ENCODE measurements at regions not wholly inside any gene's neighbourhood (a gene's known extent, or its start where the extent isn't known, plus 50 kb on each side); places are given as distances from the start of the nearest gene placed in this dataset.
"Not testable (repeated sequence)": the region's sequence is repeated elsewhere in the genome, so short reads cannot be mapped to it uniquely, and the experiment has no call there.

DNA sequence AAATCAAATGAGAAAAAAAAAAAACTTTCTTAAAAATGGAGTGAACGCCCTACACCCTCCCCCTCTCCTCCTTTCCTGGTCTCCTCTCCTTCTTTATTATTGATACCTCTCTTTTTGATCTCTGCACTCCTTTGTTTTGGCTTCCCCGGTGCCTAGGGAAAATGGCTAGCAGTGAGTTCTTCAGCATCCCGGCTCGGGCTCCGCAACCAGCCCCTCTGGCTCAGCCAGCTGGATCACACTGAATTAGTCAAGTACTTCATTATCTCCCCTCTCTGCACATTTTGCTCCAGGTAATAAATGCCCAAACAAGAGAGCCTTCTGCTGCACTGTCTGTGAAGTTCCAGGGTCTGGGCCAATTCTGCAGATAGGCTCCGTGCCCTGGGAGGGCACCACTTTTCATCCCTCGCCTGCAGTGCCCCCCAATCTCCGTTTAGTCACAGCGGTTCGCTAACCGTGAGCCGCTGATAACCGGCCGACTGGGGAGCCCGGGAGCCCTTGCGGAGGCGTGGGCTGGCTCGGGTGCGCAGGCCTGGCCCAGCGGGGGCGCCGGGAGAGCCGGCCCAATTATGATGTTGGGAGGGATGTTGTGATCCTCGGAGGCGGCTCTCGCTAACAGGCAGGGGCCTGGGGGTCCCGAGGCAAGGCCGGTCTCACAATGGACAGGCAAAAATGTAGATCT is 301.9 kb downstream of the TFAP2A start:
- DNase-seq (ENCODE audit: low spot score), result no peak

DNA sequence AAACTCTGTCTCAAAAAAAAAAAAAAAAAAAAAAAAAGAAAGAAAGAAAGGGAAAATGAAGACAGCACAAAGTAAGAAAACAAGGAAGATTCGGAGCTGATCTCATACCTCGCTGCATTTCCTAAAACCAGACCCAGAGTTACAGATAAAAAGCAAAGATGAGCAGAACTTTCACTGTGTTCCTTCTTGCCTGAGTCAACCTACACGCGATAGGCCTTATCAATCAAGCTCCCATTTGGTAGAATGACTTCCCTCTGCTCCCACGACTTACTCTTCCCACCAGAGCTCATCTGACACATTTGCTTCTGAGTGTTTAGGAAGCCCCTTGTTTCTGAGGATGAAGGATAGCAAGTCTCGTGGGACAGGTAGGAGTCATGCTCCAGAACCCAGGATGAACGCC is 302.9 kb downstream of the TFAP2A start:
- DNase-seq (ENCODE audit: low spot score), result no peak

GRCh38 chr6:10101551-10102252 is 313.2 kb downstream of the TFAP2A start:
- DNase-seq (ENCODE audit: low spot score), result peak; percentile 51

DNA sequence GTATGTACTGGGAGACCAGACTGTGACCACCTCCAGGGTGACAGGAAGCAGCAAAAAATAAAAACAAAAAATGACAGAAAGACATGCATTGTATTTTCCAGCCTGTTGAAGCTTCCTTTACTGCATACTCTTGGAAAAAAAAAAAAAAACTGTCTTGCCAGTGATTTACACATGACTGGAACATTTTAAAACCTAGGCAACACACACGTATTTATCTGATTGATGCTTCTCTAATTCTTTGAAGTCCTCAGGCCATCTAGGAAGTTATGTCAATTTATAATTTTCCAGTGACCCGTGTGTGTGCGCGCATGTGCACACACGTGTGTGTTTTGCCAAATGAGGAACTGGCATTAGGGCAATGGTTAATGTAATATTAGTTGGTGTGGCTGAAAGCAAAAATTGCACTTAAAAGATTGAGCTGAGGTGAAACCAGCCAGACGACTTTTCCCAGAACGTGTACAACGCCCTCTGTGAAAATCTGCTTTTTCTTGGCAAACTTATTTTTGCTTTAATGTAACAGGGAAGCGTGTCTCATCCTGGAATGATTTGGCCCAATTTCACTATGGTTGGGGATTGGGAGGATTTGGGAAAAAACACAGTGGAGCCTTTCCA is 315.2 kb downstream of the TFAP2A start:
- DNase-seq (ENCODE audit: low spot score), result no peak

GRCh38 chr6:10098756-10099528 is 315.9 kb downstream of the TFAP2A start:
- peak; percentile 58 for DNase-seq (ENCODE audit: low spot score)

DNA sequence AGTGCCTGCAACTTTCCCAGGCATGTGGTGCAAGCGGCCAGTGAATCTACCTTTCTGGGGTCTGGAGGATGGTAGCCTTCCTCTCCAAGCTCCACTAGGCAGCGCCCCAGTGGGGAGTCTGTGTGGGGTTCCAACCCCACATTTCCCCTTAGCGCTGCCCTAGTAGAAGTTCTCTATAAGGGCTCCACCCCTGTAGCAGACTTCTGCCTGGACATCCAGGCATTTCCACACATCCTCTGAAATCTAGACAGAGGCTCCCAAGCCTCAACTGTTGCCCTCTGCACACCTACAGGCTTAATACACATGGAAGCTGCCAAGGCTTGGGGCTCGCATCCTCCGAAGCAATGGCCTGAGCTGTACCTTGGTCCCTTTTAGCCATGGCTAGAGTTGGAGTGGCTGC is 321.6 kb downstream of the TFAP2A start:
- no peak for DNase-seq (ENCODE audit: low spot score)

GRCh38 chr6:10084111-10084986 is 330.5 kb downstream of the TFAP2A start:
- peak; percentile 89 for DNase-seq (ENCODE audit: low spot score)

DNA sequence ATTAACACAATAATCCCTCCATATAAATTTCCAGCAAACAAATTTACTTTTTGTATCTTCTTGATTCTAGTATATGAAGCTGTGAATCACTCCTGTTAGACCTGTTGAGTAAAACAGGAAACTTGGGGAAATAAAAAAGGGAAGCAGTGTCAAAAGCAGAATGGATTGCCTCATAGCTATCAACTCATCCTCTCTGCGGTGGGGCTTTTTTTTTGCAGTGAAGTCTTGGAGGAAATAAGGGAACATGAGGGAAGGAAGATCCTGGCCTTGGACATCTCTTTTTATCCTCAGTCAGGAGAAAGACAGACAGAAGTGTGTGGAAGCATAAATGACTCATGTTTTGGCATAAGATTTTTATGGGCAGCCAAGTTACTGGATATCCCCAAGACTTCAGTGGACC is 332.5 kb downstream of the TFAP2A start:
- DNase-seq (ENCODE audit: low spot score), result no peak

GRCh38 chr6:10081957-10082356 is 332.9 kb downstream of the TFAP2A start:
- no peak for DNase-seq (ENCODE audit: low spot score)

DNA sequence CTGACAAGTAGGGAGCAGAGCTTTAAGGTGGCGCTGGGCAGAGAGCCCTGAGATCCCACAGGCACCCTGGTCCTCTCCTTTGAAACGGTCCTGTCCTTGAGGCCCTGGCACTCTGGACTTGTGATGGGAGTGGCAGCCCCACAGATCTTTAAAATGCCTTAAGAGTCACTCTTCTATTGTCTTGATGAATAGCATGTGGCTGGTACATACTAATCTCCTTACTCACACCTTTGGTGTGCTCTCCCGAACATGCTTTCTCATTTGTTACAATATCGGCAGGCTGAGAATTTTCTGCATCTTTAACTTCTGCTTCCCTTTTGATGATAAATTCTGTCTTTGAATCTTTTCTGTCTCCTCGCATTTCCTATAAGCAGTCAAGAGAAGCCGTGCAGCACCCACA is 333.8 kb downstream of the TFAP2A start:
- DNase-seq (ENCODE audit: low spot score), result no peak

- no peak for DNase-seq (ENCODE audit: low spot score)
Observed at GRCh38 chr6:10080561-10080960, 334.3 kb downstream of the TFAP2A start.

DNA sequence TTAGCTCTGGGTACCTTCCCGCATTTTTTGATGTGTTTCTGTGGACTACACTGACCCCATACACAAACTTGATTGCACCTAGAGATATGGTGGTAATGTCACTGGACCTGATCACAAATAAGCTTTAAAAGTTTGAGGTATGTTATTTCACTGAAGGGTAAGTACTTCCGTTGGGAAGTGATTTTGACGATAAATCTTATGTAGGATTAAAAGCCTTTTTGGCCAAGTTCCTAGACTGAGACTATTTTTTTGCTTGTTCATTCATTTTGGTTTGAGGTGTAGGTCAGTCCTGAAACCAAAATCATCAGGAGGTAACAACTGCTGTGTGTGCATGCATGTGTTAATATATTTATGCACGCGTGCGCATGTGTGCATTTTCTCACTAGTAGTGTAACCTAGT is 336.3 kb downstream of the TFAP2A start:
- no peak for DNase-seq (ENCODE audit: low spot score)

- DNase-seq (ENCODE audit: low spot score), result not testable (repeated sequence)
Observed at GRCh38 chr6:10074726-10075125, 340.1 kb downstream of the TFAP2A start.

DNA sequence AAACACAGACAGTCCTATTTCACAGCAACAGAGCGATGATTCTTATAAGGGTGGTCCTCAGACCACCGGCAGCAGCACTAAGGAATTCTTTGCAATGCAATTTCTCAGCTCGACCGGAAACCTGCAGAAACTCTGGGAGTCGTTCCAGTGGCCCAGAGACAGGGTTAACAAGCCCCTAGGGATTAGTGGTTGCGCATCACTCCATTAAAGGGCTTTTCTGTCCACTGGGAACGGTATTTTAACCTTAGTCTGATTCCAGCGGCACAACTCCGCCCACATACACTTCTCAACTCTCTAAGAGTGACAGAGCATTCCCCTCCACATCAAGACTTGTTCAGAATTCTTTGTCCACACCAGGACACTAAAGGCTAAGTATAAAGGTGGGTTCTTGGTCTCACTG is 341.5 kb downstream of the TFAP2A start:
- no peak for DNase-seq (ENCODE audit: low spot score)

- DNase-seq (ENCODE audit: low spot score), result no peak
Observed at GRCh38 chr6:10071631-10072220, 343.1 kb downstream of the TFAP2A start.

DNA sequence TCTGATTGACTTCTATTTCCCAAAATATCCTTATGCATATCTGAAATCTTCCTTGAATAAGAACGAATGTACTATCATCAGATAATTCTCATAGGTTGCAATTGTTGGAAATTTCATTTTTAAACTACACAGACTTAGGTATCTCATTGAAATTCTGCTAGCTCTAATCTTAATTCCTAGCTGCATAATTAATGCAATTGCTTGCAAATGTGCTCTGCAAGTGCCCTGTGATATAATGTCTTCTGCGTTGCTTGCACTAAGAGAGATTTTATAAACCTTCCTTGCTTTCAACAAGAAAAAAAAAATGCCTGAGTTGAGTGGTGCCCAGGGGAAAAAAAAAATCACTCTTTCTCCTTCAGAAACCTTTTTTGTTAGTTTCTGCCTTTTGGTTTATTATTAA is 354.9 kb downstream of the TFAP2A start:
- no peak for DNase-seq (ENCODE audit: low spot score)

DNA sequence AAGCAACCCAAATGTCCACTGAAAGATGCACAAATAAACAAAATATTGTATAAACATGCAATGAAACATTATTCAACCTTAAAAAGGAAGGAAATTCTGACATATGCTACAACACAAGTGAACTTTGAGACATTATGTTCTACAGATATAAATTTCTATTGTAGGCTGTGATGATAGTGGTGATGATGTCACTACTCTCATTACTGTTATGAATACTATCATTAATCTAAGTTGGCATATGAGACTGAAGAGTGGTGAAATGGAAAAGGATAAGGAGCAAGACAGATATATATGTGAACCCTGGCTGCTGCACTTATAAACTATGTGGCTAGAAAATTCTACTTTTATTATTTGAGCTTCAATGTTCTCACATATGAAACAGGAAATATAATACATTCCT is 360.2 kb downstream of the TFAP2A start:
- no peak for DNase-seq (ENCODE audit: low spot score)

GRCh38 chr6:10051283-10051682 is 363.6 kb downstream of the TFAP2A start:
- no peak for DNase-seq (ENCODE audit: low spot score)

DNA sequence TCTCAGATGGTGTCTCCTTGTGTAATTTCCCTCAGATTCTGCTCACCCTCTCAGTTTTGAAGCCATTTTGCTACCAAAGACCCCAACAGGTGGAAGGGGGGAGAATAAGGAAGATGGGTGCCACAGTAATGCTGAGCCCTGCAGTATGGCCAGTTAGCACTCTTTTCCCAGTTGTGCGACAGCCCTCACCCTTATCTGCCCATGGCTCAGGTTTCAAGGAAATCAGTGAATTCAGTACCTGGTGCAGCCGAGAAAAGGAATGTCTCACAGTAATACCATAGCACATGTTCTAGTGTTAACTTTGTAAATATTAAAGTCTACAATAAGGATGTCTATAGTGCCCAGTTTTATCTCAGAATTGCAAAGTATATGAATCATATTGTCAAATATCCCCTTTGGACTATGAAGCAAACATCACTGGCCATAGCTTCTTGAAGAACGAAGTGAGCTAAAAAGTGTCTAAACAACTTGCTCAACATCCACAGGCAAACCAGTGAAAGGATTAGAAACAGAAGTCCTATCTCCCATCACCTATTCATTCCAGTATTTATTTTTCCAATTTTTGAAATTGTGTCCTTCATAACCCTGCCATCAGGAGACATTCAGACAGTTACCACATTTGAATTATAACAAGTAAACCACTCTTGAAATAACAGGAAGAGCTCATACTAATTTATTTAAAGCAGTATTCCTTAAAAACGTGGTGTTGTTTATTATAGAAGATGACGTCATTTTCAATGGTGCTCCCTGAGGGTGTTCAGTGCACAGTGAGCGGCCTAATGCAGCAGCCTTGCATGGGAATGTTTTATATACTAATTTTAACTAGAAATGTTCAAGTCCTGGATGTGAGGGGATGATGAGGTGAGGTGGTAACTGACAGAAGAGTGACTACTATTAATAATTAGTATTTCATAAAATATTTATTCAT is 366.2 kb downstream of the TFAP2A start:
- no peak for DNase-seq (ENCODE audit: low spot score)

GRCh38 chr6:10042280-10042679 is 372.6 kb downstream of the TFAP2A start:
- no peak for DNase-seq (ENCODE audit: low spot score)

Measured in SW480 (cell line).